Sigmoid colon (tissue), 4 donors: ENCODE measurements at regions not wholly inside any gene's neighbourhood (a gene's known extent, or its start where the extent isn't known, plus 50 kb on each side); places are given as distances from the start of the nearest gene placed in this dataset.

Experiments
- CTCF ChIP-seq, 4 experiments: fragments of 450-650 bp in 3 of 4; fragments of 200-600 bp in 1 of 4; IDR thresholded peaks; one replicate each; pipeline ENCODE4 v1.5.1; 2016 to 2019; ENCODE audit warnings: antibody characterized with exemption in 4 of 4, mild to moderate bottlenecking in 3 of 4, moderate library complexity in 2 of 4
- EP300 ChIP-seq, 4 donors: sonication (generic); formaldehyde crosslinking; IDR thresholded peaks; one replicate each; pipeline ENCODE4 v1.6.1; 2017; ENCODE audit warnings: antibody characterized with exemption in 4 of 4
- POLR2A ChIP-seq, 2 donors: fragments of 450-650 bp; IDR thresholded peaks; one replicate each; pipeline ENCODE4 v1.6.1; 2016; ENCODE audit warnings: antibody characterized with exemption in 2 of 2, mild to moderate bottlenecking in 2 of 2, moderate library complexity in 2 of 2
- POLR2AphosphoS5 ChIP-seq, 4 donors: sonication (generic); formaldehyde crosslinking; IDR thresholded peaks; one replicate each; pipeline ENCODE4 v1.6.1; 2017; ENCODE audit warnings: antibody characterized with exemption in 4 of 4

DNA sequence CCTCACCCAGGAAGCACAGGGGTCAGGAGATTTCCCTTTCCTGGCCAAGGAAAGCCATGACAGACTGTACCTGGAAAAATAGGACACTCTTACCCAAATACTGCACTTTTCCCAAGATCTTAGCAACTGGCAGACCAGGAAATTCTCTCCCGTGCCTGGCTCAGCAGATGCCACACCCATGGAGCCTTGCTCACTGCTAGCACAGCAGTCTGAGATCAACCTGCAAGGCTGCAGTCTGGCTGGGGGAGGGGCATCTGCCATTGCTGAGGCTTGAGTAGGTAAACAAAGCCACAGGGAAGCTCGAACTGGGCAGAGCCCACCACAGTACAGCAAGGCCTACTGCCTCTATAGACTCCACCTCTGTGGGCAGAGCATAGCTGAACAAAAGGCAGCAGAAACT lies 567.3 kb upstream of the LMCD1 start:
- TF ChIP-seq CTCF (IDR thresholded peaks at IDR 0.05) (no peak), POLR2A (IDR thresholded peaks at IDR 0.05) (no peak), POLR2AphosphoS5 (IDR thresholded peaks at IDR 0.05) (no peak), EP300 (IDR thresholded peaks at IDR 0.05) (no peak)
